DMS114 treated with DMSO at 0.1 percent for 48 hours (cell line): ENCODE measurements at regions not wholly inside any gene's neighbourhood (a gene's known extent, or its start where the extent isn't known, plus 50 kb on each side); places are given as distances from the start of the nearest gene placed in this dataset.
A peak's percentile ranks its signal among the peaks of the same experiment; 100 is the strongest.
"Not testable (repeated sequence)": the region's sequence is repeated elsewhere in the genome, so short reads cannot be mapped to it uniquely, and the experiment has no call there.

Source experiments
- DNase-seq: peaks from one replicate; lab custom pipeline; 2025; ENCODE audit not compliant: unreplicated experiment; lab: John Stamatoyannopoulos, UW

DNA sequence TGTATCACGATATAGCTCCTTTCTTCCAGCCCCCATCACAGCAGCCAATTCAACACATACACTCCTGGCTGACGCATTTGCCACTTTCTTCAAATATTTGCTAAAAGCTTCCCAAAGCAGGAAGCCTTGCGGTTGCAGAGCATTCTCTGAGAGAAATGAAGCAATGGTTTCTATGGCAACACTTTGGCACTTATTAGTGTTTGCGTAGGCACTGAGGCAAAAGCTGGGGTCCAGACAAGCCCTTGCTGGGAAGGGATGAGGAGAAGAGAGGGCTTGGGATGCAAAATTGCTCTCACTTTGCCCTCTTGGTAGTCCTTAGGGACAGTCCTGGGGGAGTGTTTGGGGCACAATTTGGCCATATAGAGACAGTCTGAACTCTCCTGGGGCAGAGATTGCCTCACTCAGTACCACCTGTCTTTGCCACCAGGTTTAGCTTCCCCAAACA, 55.0 kb upstream of the PAK3 start:
- no peak for DNase-seq

DNA sequence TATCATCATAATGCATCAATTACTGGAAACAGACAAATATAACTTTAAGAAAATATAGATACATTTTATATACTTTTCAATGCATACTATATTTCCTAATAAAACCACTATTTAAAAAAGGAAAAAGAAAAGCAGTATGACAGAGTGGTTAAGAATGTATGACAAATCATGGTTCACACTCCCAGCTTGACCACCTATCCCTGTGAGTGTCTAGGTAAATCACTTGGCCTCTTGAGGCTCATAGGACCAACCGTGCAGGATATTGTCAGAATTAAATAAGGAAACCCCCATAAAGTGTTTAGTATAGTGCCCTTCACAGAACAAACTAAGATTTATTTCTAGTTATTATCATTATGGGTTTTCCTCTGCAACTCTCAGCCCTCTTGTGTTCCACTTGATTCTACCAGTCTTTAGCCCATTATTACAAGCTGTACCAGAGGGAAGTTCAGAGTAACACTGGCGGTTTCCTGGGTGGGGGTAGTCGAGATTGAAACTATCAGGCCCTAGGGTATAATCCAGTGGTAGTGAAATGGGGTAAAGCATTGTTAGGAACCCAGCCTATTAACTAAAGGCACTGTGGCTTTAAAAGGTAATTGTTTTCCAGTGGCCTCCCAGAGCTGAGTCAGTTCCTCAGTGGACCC, 55.5 kb upstream of the PAK3 start:
- no peak for DNase-seq

DNA sequence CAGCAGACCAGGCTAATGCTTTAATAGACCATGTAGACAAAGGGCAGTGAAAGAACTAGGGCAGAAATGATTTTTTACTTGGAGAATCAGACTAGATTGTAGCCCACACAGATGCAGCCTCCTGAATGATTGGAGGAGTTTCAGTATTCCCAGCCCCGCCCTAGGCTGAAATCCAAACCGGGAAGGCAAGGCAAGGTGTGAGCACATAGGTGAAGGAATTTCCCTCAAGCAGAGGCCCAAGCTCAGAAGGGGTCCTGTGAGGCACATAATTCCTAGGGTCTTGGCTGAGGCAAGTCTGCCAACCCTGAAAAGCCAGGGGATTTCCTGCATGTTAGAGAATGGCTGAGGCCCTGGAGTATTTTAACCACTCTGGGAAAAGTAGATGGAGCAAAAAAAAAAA, 56.4 kb upstream of the PAK3 start:
- DNase-seq = no peak

DNA sequence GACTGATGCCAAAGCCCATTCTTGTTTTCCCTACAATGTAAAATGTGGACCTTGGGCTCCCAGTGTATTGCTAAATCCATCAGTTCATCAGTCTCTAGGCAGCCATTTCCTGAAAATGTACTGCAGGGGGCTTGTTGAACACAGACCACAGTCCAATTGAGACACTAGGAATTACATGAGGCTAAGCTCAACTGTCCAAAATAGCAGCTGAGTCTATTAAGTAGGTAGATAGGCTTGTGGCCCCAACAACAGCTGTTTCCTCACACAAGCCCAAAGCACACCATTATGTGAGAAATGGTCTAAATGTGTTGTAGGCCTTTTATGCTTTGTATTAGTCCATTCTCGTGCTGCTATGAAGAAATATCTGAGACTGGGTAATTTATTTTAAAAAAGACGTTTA, 60.0 kb upstream of the PAK3 start:
- no peak for DNase-seq

DNA sequence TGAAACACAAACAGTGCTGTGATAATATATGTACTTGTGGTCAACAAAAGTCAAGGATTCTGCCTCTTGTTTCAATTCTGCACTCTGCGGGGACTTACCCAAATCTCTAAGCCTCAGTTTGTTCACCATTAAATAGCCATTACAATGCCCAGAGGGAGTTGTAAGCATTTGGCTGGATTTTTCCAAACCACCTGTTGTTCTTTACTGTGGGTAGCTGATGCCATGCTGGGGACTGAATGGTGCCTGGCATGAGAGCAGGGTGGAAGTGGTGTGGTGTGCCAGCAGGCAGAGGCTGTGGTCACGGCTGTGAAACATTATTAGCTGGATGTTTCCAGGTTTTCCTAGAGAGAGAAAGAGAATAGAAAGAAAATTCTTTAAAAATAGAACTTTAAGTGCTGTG, 60.7 kb upstream of the PAK3 start:
- DNase-seq = no peak

DNA sequence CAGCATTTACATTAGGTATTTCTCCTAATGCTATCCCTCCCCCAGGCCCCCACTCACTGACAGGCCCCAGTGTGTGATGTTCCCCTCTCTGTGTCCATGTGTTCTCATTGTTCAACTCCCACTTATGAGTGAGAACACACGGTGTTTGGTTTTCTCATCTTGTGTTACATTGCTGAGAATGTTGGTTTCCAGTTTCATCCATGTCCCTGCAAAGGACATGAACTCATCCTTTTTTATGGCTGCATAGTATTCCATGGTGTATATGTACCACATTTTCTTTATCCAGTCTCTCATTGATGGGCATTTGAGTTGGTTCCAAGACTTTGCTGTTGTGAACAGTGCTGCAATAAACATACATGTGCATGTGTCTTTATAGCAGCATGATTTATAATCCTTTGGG, 73.0 kb upstream of the PAK3 start:
- not testable (repeated sequence) for DNase-seq

DNA sequence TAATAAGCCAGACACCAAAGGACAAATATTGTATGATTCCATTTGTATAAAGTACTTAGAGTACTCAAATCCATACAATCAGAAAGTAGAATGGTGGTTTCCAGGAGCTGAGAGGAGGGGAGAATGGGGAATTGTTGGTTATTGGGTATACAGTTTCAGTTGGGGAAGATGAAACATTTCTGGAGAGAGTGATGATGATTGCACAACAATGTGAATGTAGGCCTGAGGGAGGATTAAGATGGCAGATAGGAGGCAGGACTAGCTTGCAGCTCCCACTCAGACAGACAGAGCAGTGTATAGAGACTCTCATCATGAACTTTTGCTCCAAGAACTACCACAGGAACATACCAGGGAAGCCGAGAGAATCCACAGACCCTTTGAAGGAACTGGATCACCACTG, 75.7 kb upstream of the PAK3 start:
- DNase-seq = no peak

DNA sequence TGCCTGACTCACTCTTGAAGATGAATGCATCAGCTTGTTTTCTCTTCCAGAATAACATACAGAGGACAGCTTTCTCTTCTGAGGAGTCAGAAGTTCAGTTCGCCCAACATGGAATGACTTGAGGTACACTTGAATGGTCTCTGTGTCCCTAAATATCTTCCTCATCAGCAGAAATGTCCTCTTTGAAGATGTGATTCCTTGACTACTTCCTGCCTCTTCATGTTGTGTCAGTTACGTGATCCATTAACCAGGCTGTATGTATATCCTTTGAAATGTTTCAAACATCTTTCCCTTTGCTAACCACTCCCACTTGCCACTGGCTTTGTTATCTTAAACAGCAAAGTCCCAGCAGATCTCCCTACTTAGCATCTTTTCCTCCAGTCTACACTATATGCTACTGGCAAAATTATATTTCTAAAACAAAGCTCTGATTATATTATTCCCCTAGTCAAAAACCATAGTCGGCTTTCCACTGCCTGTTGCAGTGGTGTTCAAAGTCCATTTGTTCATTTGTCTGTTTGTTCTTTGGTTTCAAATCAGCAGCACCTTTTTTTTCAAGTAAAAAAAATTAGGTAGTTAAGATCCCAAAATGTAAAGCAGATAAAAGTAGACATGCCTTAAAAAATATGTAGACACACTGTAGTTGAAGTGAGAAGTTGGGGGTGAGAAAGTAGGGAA, 82.1 kb upstream of the PAK3 start:
- DNase-seq = no peak

DNA sequence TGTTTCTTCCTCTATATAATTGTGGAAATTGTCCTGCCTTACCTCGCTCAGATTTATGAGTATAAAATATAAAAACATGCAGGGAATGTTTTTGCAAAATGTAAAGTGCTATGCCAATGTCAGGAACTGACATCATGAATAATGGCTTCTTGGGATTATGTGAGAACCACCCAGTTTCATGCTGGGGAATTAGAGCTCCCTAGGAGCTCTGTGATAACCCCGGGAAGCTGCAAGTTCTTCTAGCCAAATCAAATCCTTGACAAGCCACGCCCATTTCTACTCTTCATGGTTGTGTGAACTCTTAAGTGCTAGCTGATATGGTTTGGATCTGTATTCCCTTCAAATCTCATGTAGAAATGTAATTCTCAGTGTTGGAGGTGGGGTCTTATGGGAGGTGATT, 85.9 kb upstream of the PAK3 start:
- no peak for DNase-seq

DNA sequence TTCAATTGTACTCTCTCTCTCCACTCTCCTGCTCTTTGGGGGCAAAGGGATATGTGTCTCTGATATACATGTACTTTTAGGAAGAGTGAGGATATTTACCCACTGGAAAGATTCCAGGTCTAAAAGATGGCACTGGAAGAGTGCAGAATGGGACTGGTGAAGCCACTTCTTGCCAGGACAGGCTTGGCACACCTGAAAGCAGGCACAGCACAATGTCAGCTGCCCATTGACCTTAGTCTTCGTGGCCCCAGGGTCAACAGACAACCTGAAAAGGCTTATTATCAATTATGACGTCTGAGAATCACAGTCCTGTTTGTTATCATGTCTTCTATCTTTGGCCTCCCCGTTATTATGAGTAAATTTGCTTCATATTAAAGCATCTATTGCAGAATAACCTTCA, 86.7 kb upstream of the PAK3 start:
- no peak for DNase-seq

DNA sequence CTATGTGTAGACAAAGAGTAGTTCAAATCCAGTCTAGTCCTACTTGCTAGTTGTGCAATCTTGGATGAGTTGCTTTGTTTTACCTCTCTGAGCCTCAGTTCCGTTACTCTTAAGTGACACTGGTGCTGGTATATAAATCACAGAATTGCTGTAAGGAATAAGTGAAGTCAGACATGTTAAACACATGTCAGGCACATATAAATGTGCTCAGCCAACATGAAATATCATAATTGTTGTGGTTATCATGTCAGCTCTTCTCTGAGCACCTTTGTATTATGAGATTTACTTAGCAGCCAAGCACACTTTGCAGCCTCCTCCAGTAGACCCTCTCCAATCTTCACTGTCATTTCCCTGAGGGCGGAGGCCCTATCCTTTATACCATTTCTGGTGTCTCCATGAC, 87.9 kb upstream of the PAK3 start:
- no peak for DNase-seq

DNA sequence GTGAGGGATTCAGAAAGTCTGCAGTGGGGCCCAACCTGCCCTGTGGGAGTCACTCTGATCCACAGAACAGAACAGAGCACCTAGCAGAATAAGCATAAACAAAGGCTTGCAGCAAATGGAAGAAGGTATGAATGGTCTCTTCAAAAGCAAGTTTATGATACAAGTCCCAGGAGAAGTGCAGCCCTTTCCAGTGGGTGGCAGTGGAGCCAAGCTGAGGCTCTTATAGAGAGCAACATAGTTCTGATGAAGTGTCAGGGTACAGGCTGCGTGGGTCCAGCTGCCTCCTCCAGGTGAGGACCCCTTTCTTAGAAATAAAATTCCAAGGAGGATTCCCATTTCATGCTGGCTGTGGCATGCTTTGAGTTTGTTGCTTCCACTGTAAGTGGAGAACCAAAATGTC, 88.8 kb upstream of the PAK3 start:
- no peak for DNase-seq

DNA sequence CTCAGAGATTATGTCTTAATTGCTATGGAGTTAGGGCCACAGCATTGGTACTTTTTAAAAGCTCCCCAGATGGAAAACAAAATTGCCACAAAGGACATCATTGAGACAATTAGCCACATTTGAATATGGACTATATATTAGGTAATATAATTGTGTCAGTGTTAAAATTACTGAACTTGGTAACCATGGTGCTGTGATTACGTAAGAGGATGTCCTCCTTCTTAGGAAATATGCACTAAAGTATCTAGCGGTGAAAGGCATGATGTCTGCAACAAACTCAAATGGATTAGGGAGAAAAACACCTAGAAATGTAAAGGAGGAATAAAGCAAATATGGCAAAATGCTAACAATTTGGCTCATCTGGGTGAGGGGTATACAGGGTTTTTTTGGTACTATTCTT, 89.9 kb upstream of the PAK3 start:
- DNase-seq = no peak

DNA sequence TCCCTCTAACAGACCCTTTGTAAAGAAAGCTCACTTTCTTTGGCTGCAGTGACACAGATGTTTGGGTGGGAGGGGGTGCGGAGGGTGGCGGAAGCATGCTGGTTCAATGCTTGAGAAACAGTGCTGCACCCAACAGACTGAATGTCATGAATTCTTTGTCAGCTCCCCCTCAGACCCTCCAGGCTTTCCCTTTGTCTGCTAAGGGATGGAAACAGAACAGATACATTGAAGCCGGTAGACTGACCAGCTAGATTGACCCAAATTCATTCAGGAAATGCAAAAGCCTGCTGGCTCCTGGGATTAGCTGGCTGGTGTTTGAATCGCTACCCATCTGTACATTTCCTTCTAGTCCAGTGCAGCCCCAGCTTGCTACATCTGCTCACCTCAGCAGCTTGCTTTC, 90.8 kb upstream of the PAK3 start:
- no peak for DNase-seq

DNA sequence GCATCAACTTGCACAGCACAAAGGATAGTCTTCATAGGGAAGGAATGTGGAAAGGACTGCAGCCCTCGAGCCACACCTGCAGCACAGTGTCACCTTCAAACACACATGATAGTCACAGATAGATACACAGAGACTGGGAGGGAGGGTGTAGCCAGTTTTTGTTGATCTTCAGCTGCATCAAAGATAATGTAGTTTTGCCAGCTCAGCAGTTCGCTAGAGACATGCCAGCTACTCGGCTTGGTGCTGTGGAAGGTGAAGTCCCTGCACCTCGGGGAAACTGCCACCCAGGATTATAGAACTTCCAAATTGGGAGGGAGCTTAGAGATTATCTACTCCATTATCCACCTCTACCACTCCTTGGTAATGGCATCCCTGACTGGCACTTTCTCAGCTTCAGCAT, 92.9 kb upstream of the PAK3 start:
- DNase-seq = no peak

DNA sequence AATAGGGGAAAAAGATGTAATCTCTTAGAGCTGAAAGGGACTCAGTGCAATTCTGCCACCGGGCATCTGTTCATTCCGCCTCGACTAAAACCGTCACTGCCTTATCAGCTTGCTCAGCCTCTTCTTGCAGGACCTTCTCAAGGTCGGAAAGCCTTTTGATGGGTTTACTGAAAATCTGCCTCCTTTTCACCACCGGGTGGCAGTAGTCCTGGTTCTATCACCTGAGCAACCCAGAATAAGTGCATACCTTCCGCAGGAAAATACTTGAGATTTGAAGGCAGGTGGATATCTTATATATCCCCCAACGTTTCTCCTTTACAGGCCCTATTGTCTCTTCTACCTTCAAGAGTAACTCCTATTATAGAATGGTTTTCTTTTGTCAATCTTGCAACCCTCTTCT, 103.4 kb upstream of the PAK3 start:
- DNase-seq = peak; percentile 0

DNA sequence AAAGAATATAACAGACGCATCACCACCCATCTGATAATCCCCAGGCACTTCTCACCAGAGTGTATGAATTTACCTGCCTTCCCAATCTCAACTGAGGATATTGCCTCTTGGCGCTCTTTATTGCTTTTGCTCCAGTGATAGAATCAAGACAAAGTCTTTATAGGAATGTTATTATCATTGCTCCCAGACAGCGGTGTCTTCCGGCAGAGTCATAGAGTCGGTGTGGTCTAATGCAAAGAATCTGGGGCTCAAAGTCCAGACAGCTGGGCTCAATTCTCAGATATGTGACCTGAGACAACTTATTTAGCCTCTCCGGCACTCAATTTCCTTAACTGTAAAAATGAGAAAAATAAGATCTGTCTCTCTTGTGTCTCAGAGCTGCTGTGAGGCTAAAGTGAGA, 106.1 kb upstream of the PAK3 start:
- no peak for DNase-seq

DNA sequence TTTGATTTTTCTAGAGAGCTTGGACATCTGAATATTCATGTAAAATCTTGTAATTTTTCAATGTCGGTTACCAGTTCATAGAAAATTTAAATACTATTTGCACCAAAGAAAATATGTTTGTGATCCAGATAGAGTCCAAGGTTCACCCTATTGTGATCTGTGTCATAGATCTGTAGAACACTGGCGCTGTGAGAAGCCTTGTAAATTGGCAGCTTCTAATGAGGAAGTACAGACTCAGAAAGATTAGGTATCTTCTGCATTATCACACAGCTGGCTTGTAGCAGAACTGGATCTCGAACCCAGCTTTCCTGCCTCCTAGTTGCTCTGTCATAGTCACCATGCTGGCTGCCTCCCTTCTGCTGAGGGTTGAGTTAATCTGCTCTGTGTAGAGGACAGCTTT, 106.5 kb upstream of the PAK3 start:
- no peak for DNase-seq

DNA sequence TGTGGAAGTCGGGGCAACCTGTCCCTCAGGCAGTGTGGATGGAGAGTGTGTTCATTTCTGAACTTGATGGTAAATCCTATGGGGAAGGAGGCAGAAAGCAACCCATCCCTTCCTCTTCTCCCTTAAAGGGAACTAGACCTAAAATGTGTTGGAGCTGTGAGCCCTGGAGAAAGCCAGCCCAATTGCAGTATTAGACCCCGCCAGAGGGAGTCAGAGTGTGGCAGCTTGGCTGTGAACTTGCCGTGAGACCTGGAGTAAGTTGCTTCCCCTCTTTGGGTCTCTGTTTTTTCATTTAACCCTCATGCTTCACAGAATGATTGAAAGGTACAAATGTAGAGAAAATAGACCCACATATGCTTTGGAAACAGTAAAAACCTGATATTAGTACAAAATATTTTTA, 108.7 kb upstream of the PAK3 start:
- no peak for DNase-seq

DNA sequence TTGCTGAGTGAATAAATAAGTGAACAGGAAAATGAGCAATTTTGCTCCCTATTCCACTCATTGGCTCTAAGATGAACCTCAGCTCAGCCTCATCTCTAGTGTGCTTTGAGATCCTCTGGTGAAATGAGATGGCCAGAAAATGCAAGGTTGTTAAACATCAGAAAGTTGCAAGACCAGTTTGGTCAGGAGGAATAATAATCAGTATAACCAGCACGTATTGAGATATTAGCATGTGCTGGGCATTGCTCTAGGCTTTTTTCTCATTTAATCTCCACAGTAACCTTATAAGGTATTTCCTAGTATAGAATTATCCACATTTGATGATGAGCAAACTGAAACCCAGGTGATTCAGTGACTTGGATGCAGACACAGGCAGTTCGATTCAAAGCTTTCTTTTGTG, 110.5 kb upstream of the PAK3 start:
- no peak for DNase-seq

DNA sequence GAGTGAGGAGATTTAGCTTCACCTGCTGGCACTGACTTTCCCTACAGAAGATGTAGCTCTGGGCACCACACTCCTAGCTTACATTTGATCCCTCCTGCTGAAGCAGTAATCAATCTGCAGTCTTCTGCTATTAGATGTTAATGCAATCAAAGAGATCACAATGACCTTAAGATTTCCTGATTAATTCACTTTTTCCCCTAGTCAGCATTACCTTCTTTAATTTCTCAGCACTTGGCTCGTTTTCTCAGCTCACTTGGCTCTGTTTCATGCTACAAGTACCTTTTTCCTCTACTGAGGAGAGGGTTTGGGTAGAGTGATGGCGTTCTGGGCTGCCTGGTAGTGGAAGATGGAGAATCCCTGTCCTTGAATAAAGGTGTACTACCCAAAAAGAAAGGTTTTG, 113.0 kb upstream of the PAK3 start:
- no peak for DNase-seq

DNA sequence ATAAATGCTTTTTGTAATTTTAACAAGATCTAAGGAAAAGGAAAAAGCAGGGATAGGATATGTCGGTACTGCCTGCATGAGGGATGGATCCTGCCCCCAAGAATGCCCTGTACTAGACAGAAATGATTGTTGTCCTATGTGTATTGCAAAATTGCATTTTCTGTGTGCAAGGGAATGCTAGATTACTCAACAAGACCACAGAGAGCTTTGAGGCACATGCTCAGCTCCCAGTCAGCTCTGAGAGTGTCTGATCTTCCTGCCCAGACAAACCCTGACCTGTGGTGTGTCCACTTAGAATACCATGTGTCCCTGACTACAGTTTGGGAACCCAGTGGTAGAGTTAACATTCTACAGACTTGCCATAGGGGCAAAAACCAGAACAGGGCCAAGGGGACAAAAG, 129.2 kb upstream of the PAK3 start:
- DNase-seq = no peak

DNA sequence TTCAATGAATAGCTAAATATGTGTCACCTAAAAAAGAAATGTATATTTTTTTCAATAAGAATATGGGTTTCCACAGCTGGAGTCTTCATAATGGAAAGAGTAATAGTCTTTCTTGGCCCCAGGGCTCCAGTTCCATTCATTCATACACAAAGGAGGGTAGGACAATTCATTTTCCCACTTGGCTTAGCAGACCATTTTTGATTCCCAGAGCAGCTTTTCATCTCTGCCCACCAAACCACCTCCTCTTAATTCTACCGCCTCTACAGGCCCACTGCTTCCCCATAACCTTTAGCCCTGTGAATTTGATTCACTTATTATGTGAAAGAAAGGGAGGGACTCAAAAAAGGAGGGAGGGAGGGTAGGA, 129.9 kb upstream of the PAK3 start:
- DNase-seq = no peak
